ENCODE measurements at regions not wholly inside any gene's neighbourhood (a gene's known extent, or its start where the extent isn't known, plus 50 kb on each side); places are given as distances from the start of the nearest gene placed in this dataset.

GRCh38 chr13:100754459-100754858 is 79.9 kb upstream of the TMTC4 start:
- no peak for TF ChIP-seq CTCF (IDR thresholded peaks at IDR 0.05)
- no peak for TF ChIP-seq POLR2A (IDR thresholded peaks at IDR 0.05)

Measured in vagina (tissue), 2 donors.